Ectodermal cell (in vitro differentiated cells): ENCODE measurements at regions not wholly inside any gene's neighbourhood (a gene's known extent, or its start where the extent isn't known, plus 50 kb on each side); places are given as distances from the start of the nearest gene placed in this dataset.

ENCODE experiments used
- H3K27ac ChIP-seq: 2 replicates; pipeline ENCODE4 v1.7.0; 2013; ENCODE audit warnings: mild to moderate bottlenecking, low read depth, low read length; ENCODE audit not compliant: insufficient read depth, poor library complexity, severe bottlenecking
- H3K27me3 ChIP-seq: 2 replicates; pipeline ENCODE4 v1.7.0; 2013; ENCODE audit warnings: mild to moderate bottlenecking, low read length; ENCODE audit not compliant: insufficient read depth, control insufficient read depth, poor library complexity, severe bottlenecking
- H3K36me3 ChIP-seq: one replicate; pipeline ENCODE4 v1.7.0; 2013; ENCODE audit warnings: low read length; ENCODE audit not compliant: control insufficient read depth, insufficient read depth
- H3K4me1 ChIP-seq: one replicate; pipeline ENCODE4 v1.7.0; 2013; ENCODE audit warnings: low read length; ENCODE audit not compliant: control insufficient read depth, insufficient read depth
- H3K4me3 ChIP-seq: 2 replicates; pipeline ENCODE4 v1.7.0; 2013; ENCODE audit warnings: low read depth, low read length, control low read depth; ENCODE audit not compliant: insufficient read depth
- H3K9me3 ChIP-seq: 2 replicates; pipeline ENCODE4 v1.7.0; 2013; ENCODE audit warnings: mild to moderate bottlenecking, low read length, moderate library complexity; ENCODE audit not compliant: control insufficient read depth
- WGBS, 2 experiments: methylation state at CpG; one replicate each; pipeline ENCODE4 v1.1.7; 2013; ENCODE audit warnings: missing lambda C conversion rate in 2 of 2; 5-methylcytosine and 5-hydroxymethylcytosine counted together

GRCh38 chr4:184320631-184321030 lies 103.0 kb upstream of the ENPP6 start:
- H3K27me3 ChIP-seq = no peaks in the 10 kb centered on the region
- no peaks in the 10 kb centered on the region for H3K9me3 ChIP-seq
- no peak overlapping the region for H3K27ac ChIP-seq
- no peaks in the 10 kb centered on the region for H3K4me1 ChIP-seq
- H3K4me3 ChIP-seq = no peak overlapping the region
- no peaks in the 10 kb centered on the region for H3K36me3 ChIP-seq
- 95 to 96% methylated on average over 8 of the region's 8 CpGs for WGBS, 2 experiments

DNA sequence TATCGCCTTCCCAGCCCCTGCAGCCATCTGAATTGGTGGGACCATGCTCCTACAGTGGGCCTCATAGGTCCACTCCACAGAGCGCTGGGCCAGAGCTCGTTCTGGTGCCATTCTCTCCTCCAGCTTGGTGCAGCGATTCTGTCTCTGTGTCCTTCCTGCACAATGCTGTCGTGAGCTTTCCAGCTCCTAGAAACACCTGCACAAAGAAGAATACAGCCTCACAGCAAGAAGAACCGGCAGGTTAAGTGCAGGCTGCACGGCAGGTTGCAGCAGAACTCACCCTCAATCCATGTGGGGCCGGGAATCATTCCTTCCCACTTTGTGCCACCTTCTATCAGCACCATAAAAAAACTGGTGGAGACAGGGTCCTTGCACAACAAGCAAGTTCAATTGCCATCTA lies 101.2 kb upstream of the ENPP6 start:
- Histone ChIP-seq H3K9me3 (no peaks in the 10 kb centered on the region), H3K36me3 (no peaks in the 10 kb centered on the region), H3K4me1 (no peaks in the 10 kb centered on the region), H3K27ac (no peak overlapping the region), H3K27me3 (no peaks in the 10 kb centered on the region), H3K4me3 (no peak overlapping the region)
- WGBS, 2 experiments = 87 to 92% methylated on average over 8 of the region's 8 CpGs

- Histone ChIP-seq H3K4me3 (no peak overlapping the region), H3K27ac (no peak overlapping the region), H3K36me3 (no peaks in the 10 kb centered on the region), H3K9me3 (no peaks in the 10 kb centered on the region), H3K27me3 (no peaks in the 10 kb centered on the region), H3K4me1 (no peaks in the 10 kb centered on the region)
- WGBS, 2 experiments = 87 to 91% methylated on average over 14 of the region's 14 CpGs
Measured at GRCh38 chr4:184317234-184317918, 99.7 kb upstream of the ENPP6 start.

GRCh38 chr4:184316821-184317220 lies 99.1 kb upstream of the ENPP6 start:
- WGBS, 2 experiments = 87 to 88% methylated on average over 10 of the region's 10 CpGs

GRCh38 chr4:184315675-184316359 lies 98.1 kb upstream of the ENPP6 start:
- no peaks in the 10 kb centered on the region for H3K36me3 ChIP-seq
- WGBS, 2 experiments = 93% methylated on average over 8 of the region's 8 CpGs

More at GRCh38 chr4:184316821-184317220, 99.1 kb upstream of the ENPP6 start:
- H3K4me1 ChIP-seq = no peaks in the 10 kb centered on the region
- no peak overlapping the region for H3K27ac ChIP-seq
- no peaks in the 10 kb centered on the region for H3K36me3 ChIP-seq
- H3K9me3 ChIP-seq = no peaks in the 10 kb centered on the region
- H3K27me3 ChIP-seq = no peaks in the 10 kb centered on the region
- no peak overlapping the region for H3K4me3 ChIP-seq

GRCh38 chr4:184313702-184314659 lies 96.3 kb upstream of the ENPP6 start:
- H3K27ac ChIP-seq = no peak overlapping the region
- no peaks in the 10 kb centered on the region for H3K27me3 ChIP-seq
- no peak overlapping the region for H3K4me3 ChIP-seq
- H3K4me1 ChIP-seq = no peaks in the 10 kb centered on the region
- no peaks in the 10 kb centered on the region for H3K36me3 ChIP-seq
- no peaks in the 10 kb centered on the region for H3K9me3 ChIP-seq
- WGBS, 2 experiments = 92 to 93% methylated on average over 16 of the region's 16 CpGs

More at GRCh38 chr4:184315675-184316359, 98.1 kb upstream of the ENPP6 start:
- no peak overlapping the region for H3K27ac ChIP-seq
- H3K4me1 ChIP-seq = no peaks in the 10 kb centered on the region
- H3K9me3 ChIP-seq = no peaks in the 10 kb centered on the region
- no peaks in the 10 kb centered on the region for H3K27me3 ChIP-seq
- no peak overlapping the region for H3K4me3 ChIP-seq

DNA sequence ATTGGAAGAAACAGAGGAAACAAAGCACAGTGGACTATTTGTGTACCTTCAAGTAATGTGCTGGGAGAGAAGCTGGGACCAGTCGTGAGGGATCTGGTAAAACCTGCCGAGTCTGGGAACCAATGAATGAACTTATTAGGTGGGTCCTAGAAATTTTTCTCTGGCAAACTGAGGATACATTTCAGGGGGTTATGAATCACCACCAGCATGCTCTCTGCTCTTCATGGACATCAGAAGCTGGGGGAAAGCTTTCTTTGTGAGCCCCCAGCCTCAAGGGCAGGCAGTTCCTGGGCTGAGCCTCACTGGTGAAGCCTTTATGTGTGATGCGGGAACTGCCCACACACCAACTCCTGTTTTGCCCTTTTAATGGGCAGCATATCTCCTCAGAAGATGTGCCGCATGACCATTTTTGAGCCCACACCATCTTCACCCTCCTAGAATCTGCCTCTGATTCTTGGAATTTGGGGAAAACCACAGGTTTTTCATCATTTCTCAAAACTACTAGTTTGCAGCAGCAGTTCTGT lies 95.4 kb upstream of the ENPP6 start:
- 91 to 94% methylated on average over 4 of the region's 4 CpGs for WGBS, 2 experiments
- H3K4me3 ChIP-seq = no peak overlapping the region

GRCh38 chr4:184312126-184312525 lies 94.5 kb upstream of the ENPP6 start:
- H3K9me3 ChIP-seq = no peaks in the 10 kb centered on the region
- H3K27me3 ChIP-seq = no peaks in the 10 kb centered on the region
- H3K4me1 ChIP-seq = no peaks in the 10 kb centered on the region
- H3K36me3 ChIP-seq = no peaks in the 10 kb centered on the region
- 83 to 90% methylated on average over 3 of the region's 3 CpGs for WGBS, 2 experiments
- H3K27ac ChIP-seq = no peak overlapping the region
- no peak overlapping the region for H3K4me3 ChIP-seq

More for the DNA sequence above, 95.4 kb upstream of the ENPP6 start:
- Histone ChIP-seq H3K27me3 (no peaks in the 10 kb centered on the region), H3K27ac (no peak overlapping the region), H3K9me3 (no peaks in the 10 kb centered on the region), H3K36me3 (no peaks in the 10 kb centered on the region), H3K4me1 (no peaks in the 10 kb centered on the region)

GRCh38 chr4:184310881-184311709 lies 93.4 kb upstream of the ENPP6 start:
- Histone ChIP-seq H3K27ac (no peak overlapping the region), H3K9me3 (no peaks in the 10 kb centered on the region), H3K4me1 (no peaks in the 10 kb centered on the region), H3K36me3 (no peaks in the 10 kb centered on the region), H3K27me3 (no peaks in the 10 kb centered on the region), H3K4me3 (no peak overlapping the region)
- WGBS, 2 experiments = 92 to 93% methylated on average over 14 of the region's 14 CpGs
